ENCODE measurements at regions not wholly inside any gene's neighbourhood (a gene's known extent, or its start where the extent isn't known, plus 50 kb on each side); places are given as distances from the start of the nearest gene placed in this dataset.

DNA sequence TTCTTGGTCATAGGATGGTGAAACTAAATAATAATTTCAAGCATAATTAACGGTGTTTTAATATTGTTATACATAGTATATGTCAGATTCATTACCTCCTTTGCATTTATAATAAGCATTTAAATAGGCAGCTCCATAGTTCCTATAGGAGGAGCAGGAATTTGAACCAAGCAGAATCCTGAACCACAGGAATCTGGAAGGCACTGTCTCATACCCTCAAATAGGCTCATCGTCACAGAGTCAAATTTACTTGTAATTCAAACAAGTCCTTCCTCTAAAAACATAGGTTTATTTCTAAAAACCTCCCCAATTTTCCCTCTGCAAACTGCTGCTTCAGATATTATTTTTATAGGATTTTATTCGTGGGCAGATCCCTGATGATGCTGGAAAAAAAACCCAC lies 376.3 kb upstream of the ARHGEF26 start:
- no peaks in the 10 kb centered on the region for H3K4me1 ChIP-seq (ENCODE audit: control insufficient read depth, insufficient read depth, low read length)
- H3K27ac ChIP-seq (ENCODE audit: low read length), result no peak overlapping the region
- DNase-seq, result no peak
- no peaks in the 10 kb centered on the region for H3K27me3 ChIP-seq (ENCODE audit: control insufficient read depth, insufficient read depth, low read length)
- no peaks in the 10 kb centered on the region for H3K9me3 ChIP-seq (replicated peaks; ENCODE audit: control insufficient read depth, low read depth, low read length)
- H3K4me3 ChIP-seq (ENCODE audit: low read length), result no peak overlapping the region
- no CpG with 5 or more reads among the region's 3 CpGs for WGBS (ENCODE audit: insufficient coverage)
- no peaks in the 10 kb centered on the region for H3K36me3 ChIP-seq (ENCODE audit: control insufficient read depth, insufficient read depth, low read length)

- WGBS (ENCODE audit: insufficient coverage), result 100% methylated on average over 2 of the region's 3 CpGs
Measured at GRCh38 chr3:153746211-153746610, 375.0 kb upstream of the ARHGEF26 start.

DNA sequence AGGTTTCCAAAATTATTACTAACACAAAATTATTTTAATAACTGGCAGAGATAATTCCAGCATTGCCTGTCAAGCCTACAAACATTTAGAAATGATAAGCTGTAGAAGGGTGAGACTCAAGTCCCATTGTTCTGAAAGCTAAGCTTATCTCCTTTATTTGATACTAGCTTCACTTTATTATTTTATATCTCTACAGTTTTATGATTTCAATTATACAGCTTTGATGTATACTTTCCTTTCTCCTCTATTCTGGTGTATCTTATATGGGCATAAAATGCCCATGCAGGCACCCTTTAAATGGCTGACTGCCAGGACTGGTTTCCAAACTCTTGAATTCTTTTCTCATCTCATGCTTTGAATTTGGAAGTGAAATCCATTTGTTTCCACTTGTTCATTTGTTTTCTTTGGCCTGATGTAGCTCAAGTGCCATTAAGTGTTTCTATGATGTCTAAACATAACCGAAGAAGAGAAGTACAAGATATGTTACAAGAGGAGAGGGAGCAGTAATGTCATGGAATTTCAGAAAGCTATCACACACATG lies 372.1 kb upstream of the ARHGEF26 start:
- no peaks in the 10 kb centered on the region for H3K9me3 ChIP-seq (replicated peaks; ENCODE audit: control insufficient read depth, low read depth, low read length)
- WGBS (ENCODE audit: insufficient coverage), result no CpG with 5 or more reads among the region's 1 CpG
- H3K27me3 ChIP-seq (ENCODE audit: control insufficient read depth, insufficient read depth, low read length), result no peaks in the 10 kb centered on the region
- peak; percentile 24 for DNase-seq
- no peak overlapping the region for H3K4me3 ChIP-seq (ENCODE audit: low read length)
- H3K27ac ChIP-seq (ENCODE audit: low read length), result no peak overlapping the region
- no peaks in the 10 kb centered on the region for H3K36me3 ChIP-seq (ENCODE audit: control insufficient read depth, insufficient read depth, low read length)
- H3K4me1 ChIP-seq (ENCODE audit: control insufficient read depth, insufficient read depth, low read length), result no peaks in the 10 kb centered on the region

More at GRCh38 chr3:153746211-153746610, 375.0 kb upstream of the ARHGEF26 start:
- Histone ChIP-seq H3K27me3 (ENCODE audit: control insufficient read depth, insufficient read depth, low read length) (no peaks in the 10 kb centered on the region), H3K4me3 (ENCODE audit: low read length) (no peak overlapping the region), H3K36me3 (ENCODE audit: control insufficient read depth, insufficient read depth, low read length) (no peaks in the 10 kb centered on the region), H3K9me3 (replicated peaks; ENCODE audit: control insufficient read depth, low read depth, low read length) (no peaks in the 10 kb centered on the region), H3K27ac (ENCODE audit: low read length) (no peak overlapping the region), H3K4me1 (ENCODE audit: control insufficient read depth, insufficient read depth, low read length) (no peaks in the 10 kb centered on the region)
- DNase-seq, result no peak

DNA sequence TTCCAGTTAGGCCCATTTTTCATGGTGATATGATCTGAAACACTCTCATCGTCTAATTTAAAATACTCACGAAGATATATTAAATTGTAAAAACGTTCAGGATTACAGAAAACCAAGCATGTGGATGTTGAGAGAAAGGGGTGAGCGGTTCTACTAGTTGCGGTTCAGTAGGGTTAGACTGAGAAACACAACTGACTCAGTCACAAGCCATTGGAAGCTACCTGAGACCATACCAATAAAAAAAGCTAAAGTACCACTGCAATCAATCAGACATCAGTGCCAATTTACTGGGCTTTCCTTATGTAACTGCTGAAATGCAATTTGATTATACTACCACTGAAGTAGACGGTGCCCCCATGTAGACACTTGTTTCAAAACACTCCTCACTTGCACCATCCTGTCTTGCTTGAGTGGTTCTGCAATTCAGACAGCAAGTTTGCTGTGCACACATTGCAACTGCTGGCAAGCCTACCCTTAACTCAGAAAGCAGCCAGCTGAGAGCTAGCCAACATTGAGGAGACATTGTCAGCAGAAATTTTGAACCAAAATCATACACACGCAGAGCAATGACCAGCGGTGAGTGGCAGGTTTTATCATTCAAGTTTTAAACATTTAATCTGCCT lies 368.7 kb upstream of the ARHGEF26 start:
- Histone ChIP-seq H3K4me3 (ENCODE audit: low read length) (no peak overlapping the region), H3K9me3 (replicated peaks; ENCODE audit: control insufficient read depth, low read depth, low read length) (no peaks in the 10 kb centered on the region), H3K27ac (ENCODE audit: low read length) (no peak overlapping the region), H3K4me1 (ENCODE audit: control insufficient read depth, insufficient read depth, low read length) (no peaks in the 10 kb centered on the region), H3K36me3 (ENCODE audit: control insufficient read depth, insufficient read depth, low read length) (no peaks in the 10 kb centered on the region), H3K27me3 (ENCODE audit: control insufficient read depth, insufficient read depth, low read length) (no peaks in the 10 kb centered on the region)
- no CpG with 5 or more reads among the region's 8 CpGs for WGBS (ENCODE audit: insufficient coverage)
- peak; percentile 34 for DNase-seq

- H3K4me3 ChIP-seq (ENCODE audit: low read length), result no peak overlapping the region
- WGBS (ENCODE audit: insufficient coverage), result no CpG with 5 or more reads among the region's 2 CpGs
- DNase-seq, result no peak
- no peak overlapping the region for H3K27ac ChIP-seq (ENCODE audit: low read length)
- H3K9me3 ChIP-seq (replicated peaks; ENCODE audit: control insufficient read depth, low read depth, low read length), result no peaks in the 10 kb centered on the region
- no peaks in the 10 kb centered on the region for H3K36me3 ChIP-seq (ENCODE audit: control insufficient read depth, insufficient read depth, low read length)
- no peaks in the 10 kb centered on the region for H3K4me1 ChIP-seq (ENCODE audit: control insufficient read depth, insufficient read depth, low read length)
- H3K27me3 ChIP-seq (ENCODE audit: control insufficient read depth, insufficient read depth, low read length), result no peaks in the 10 kb centered on the region
Measured at GRCh38 chr3:153753035-153753434, 368.2 kb upstream of the ARHGEF26 start.

DNA sequence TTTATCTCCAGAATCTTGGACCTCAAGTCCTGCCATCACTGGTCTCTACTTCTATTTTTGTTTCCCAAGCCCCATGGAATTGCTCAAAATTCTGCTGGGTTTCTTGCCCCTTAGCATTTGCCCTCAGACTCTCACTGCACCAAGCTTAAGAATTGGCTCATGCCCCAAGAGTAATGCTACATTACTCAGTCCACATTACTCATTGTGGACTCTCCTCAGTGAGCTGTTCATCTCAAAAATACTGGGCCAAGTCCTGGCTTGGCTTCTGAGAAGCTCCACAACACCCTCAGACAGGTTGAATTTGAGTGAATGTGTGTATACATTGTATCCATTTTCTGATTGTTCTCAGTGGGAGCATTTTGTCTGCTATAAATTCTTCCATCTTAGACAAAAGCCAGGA lies 364.4 kb upstream of the ARHGEF26 start:
- H3K4me3 ChIP-seq (ENCODE audit: low read length), result no peak overlapping the region
- H3K27ac ChIP-seq (ENCODE audit: low read length), result no peak overlapping the region
- H3K36me3 ChIP-seq (ENCODE audit: control insufficient read depth, insufficient read depth, low read length), result no peaks in the 10 kb centered on the region
- H3K9me3 ChIP-seq (replicated peaks; ENCODE audit: control insufficient read depth, low read depth, low read length), result no peaks in the 10 kb centered on the region
- H3K4me1 ChIP-seq (ENCODE audit: control insufficient read depth, insufficient read depth, low read length), result no peaks in the 10 kb centered on the region
- no peak for DNase-seq
- H3K27me3 ChIP-seq (ENCODE audit: control insufficient read depth, insufficient read depth, low read length), result no peaks in the 10 kb centered on the region

DNA sequence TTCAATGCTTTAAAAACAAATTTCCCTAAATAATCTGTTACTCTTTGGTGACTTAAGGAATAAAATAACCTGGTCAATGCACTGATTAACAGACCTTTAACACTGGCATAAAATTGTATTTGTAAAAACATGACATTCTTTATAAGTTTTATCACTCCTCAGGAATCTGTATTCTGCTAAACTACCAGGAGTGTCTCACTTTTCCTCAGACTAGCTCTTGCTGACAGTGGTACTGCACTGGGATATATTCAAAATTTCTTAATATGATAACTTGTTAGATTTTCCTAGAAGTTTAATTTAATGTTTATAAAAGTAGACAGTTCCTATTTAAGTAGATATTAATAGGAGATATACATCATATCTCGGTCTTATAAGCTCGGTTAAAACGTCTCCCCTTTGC lies 363.4 kb upstream of the ARHGEF26 start:
- no peaks in the 10 kb centered on the region for H3K4me1 ChIP-seq (ENCODE audit: control insufficient read depth, insufficient read depth, low read length)
- no peak overlapping the region for H3K27ac ChIP-seq (ENCODE audit: low read length)
- no peak overlapping the region for H3K4me3 ChIP-seq (ENCODE audit: low read length)
- no peaks in the 10 kb centered on the region for H3K36me3 ChIP-seq (ENCODE audit: control insufficient read depth, insufficient read depth, low read length)
- no peaks in the 10 kb centered on the region for H3K9me3 ChIP-seq (replicated peaks; ENCODE audit: control insufficient read depth, low read depth, low read length)
- WGBS (ENCODE audit: insufficient coverage), result no CpG with 5 or more reads among the region's 3 CpGs
- no peaks in the 10 kb centered on the region for H3K27me3 ChIP-seq (ENCODE audit: control insufficient read depth, insufficient read depth, low read length)
- DNase-seq, result no peak

DNA sequence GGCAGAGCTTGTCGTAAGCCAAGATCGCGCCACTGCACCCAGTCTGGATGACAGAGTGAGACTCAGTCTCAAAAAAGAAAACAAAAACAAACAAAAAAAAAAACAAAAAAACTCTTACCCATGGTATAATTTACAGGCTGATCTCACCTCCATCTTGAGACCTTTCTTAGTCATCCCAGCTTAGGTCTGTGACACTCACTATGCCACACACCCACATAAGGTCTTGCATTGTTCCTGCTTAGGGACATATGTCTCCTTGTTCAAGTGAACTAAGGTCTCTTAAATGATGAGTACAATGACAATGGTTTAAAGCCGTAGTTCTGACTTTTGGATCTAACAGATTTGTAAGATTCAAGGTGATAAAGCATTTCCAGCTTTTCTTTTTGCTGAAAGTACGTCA lies 360.2 kb upstream of the ARHGEF26 start:
- no peaks in the 10 kb centered on the region for H3K36me3 ChIP-seq (ENCODE audit: control insufficient read depth, insufficient read depth, low read length)
- no peaks in the 10 kb centered on the region for H3K4me1 ChIP-seq (ENCODE audit: control insufficient read depth, insufficient read depth, low read length)
- no CpG with 5 or more reads among the region's 5 CpGs for WGBS (ENCODE audit: insufficient coverage)
- DNase-seq, result no peak
- H3K27ac ChIP-seq (ENCODE audit: low read length), result no peak overlapping the region
- H3K27me3 ChIP-seq (ENCODE audit: control insufficient read depth, insufficient read depth, low read length), result no peaks in the 10 kb centered on the region
- no peak overlapping the region for H3K4me3 ChIP-seq (ENCODE audit: low read length)
- H3K9me3 ChIP-seq (replicated peaks; ENCODE audit: control insufficient read depth, low read depth, low read length), result no peaks in the 10 kb centered on the region

GRCh38 chr3:153762411-153763235 lies 358.6 kb upstream of the ARHGEF26 start:
- no peak overlapping the region for H3K27ac ChIP-seq (ENCODE audit: low read length)
- 44% methylated on average over 1 of the region's 6 CpGs for WGBS (ENCODE audit: insufficient coverage)
- H3K9me3 ChIP-seq (replicated peaks; ENCODE audit: control insufficient read depth, low read depth, low read length), result no peaks in the 10 kb centered on the region
- no peaks in the 10 kb centered on the region for H3K4me1 ChIP-seq (ENCODE audit: control insufficient read depth, insufficient read depth, low read length)
- no peaks in the 10 kb centered on the region for H3K27me3 ChIP-seq (ENCODE audit: control insufficient read depth, insufficient read depth, low read length)
- DNase-seq, result peak; percentile 25
- H3K4me3 ChIP-seq (ENCODE audit: low read length), result no peak overlapping the region
- no peaks in the 10 kb centered on the region for H3K36me3 ChIP-seq (ENCODE audit: control insufficient read depth, insufficient read depth, low read length)

- Histone ChIP-seq H3K9me3 (replicated peaks; ENCODE audit: control insufficient read depth, low read depth, low read length) (peaks cover 3% of the 10 kb centered on the region), H3K27ac (ENCODE audit: low read length) (no peak overlapping the region), H3K27me3 (ENCODE audit: control insufficient read depth, insufficient read depth, low read length) (no peaks in the 10 kb centered on the region), H3K4me3 (ENCODE audit: low read length) (no peak overlapping the region), H3K4me1 (ENCODE audit: control insufficient read depth, insufficient read depth, low read length) (no peaks in the 10 kb centered on the region), H3K36me3 (ENCODE audit: control insufficient read depth, insufficient read depth, low read length) (no peaks in the 10 kb centered on the region)
- 88% methylated on average over 9 of the region's 9 CpGs for WGBS (ENCODE audit: insufficient coverage)
- DNase-seq, result no peak
Measured at GRCh38 chr3:153767601-153768560, 353.3 kb upstream of the ARHGEF26 start.
